Activated CD8-positive, alpha-beta T cell treated with anti-CD3 and anti-CD28 coated beads for 36 hours (primary cell): ENCODE measurements at regions not wholly inside any gene's neighbourhood (a gene's known extent, or its start where the extent isn't known, plus 50 kb on each side); places are given as distances from the start of the nearest gene placed in this dataset.

Experiments used
- ATAC-seq: fragments of 200-7000 bp; cut with Tn5 transposase; one replicate; pipeline ENCODE4 v1.10.0; 2021; ENCODE audit warnings: mild to moderate bottlenecking, moderate library complexity
- CTCF ChIA-PET: fragments of 350-600 bp; sonication (Branson Sonifier 250); formaldehyde crosslinking; loops from one replicate; lab custom pipeline; 2021; ENCODE audit warnings: antibody characterized with exemption; lab: Charles Lee
- POLR2A ChIA-PET: fragments of 350-600 bp; sonication (Branson Sonifier 250); formaldehyde crosslinking; loops from one replicate; lab custom pipeline; 2021; ENCODE audit warnings: antibody characterized with exemption; lab: Charles Lee
- DNase-seq: peaks from one replicate; pipeline ENCODE4 v3.0.0-alpha.2; 2020
- H3K27ac Mint-ChIP-seq: one replicate; pipeline ENCODE4 v1.8.0; 2021; ENCODE audit warnings: mild to moderate bottlenecking, mixed read lengths
- H3K27me3 Mint-ChIP-seq: one replicate; pipeline ENCODE4 v1.8.0; 2021; ENCODE audit warnings: mixed read lengths
- H3K36me3 Mint-ChIP-seq: one replicate; pipeline ENCODE4 v1.8.0; 2021; ENCODE audit warnings: low read depth, mixed read lengths
- H3K4me1 Mint-ChIP-seq: one replicate; pipeline ENCODE4 v1.8.0; 2021; ENCODE audit warnings: low read depth, mixed read lengths
- H3K4me3 Mint-ChIP-seq: one replicate; pipeline ENCODE4 v1.8.0; 2021; ENCODE audit warnings: mild to moderate bottlenecking, moderate library complexity, mixed read lengths
- H3K9me3 Mint-ChIP-seq: one replicate; pipeline ENCODE4 v1.8.0; 2021; ENCODE audit warnings: mixed read lengths
- intact Hi-C: fragments of 100-400 bp; cut with micrococcal nuclease; formaldehyde crosslinking; loops from one replicate; pipeline ENCODE4 v1.10.0; 2022
- TF ChIP-seq, protein P1 (sequence below): fragments of 200-600 bp; IDR thresholded peaks from one replicate; pipeline ENCODE4 v1.8.0; 2022; ENCODE audit warnings: antibody characterized with exemption, mild to moderate bottlenecking

DNA sequence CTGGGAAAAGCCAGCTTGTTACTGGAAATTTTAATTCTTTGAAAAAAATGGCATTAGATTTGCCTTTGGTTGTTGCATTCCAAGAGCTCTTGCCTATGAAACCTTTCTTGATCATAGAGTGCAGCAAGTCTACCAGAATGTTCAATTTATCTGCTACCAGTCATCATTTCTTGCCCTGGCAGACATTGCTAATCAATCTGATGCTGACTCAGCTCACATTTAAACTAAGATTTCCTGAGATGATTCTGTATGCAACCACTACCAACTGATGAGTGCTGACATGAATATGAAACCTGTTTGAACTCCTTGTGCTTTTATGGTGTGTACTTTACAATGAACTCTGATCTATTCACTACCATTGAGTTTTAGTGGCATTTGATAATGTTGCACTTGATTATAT lies 166.5 kb upstream of the SALL1 start:
- no peak overlapping the region for H3K4me3 Mint-ChIP-seq
- intact Hi-C loops, result no loop called here
- no peak overlapping the region for H3K27ac Mint-ChIP-seq
- TF ChIP-seq, protein P1, sequence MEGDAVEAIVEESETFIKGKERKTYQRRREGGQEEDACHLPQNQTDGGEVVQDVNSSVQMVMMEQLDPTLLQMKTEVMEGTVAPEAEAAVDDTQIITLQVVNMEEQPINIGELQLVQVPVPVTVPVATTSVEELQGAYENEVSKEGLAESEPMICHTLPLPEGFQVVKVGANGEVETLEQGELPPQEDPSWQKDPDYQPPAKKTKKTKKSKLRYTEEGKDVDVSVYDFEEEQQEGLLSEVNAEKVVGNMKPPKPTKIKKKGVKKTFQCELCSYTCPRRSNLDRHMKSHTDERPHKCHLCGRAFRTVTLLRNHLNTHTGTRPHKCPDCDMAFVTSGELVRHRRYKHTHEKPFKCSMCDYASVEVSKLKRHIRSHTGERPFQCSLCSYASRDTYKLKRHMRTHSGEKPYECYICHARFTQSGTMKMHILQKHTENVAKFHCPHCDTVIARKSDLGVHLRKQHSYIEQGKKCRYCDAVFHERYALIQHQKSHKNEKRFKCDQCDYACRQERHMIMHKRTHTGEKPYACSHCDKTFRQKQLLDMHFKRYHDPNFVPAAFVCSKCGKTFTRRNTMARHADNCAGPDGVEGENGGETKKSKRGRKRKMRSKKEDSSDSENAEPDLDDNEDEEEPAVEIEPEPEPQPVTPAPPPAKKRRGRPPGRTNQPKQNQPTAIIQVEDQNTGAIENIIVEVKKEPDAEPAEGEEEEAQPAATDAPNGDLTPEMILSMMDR, result no peak
- ATAC-seq (no peak), DNase-seq (no peak)
- ChIA-PET CTCF (no interaction called here), POLR2A (no interaction called here)
- no peaks in the 10 kb centered on the region for H3K27me3 Mint-ChIP-seq
- H3K9me3 Mint-ChIP-seq, result no peaks in the 10 kb centered on the region
- H3K4me1 Mint-ChIP-seq, result no peaks in the 10 kb centered on the region
- no peaks in the 10 kb centered on the region for H3K36me3 Mint-ChIP-seq

DNA sequence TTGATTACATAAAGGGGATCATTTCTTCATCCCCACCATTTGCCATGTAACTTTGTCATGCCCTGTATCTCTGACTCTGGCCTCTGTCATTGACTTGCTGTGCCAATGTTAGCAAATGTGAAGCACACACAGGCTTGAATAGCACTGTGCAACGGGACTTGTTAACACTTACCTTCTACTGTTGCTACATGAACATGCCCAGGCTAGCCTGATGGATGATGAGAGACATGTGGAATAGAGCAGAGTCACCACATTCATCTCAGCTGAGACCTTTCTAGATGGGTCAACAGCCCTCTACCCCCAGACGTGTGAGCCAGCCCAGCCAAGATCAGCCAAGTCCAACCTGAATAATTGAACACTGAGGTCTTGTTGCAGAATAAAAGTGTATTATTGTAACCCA lies 162.1 kb upstream of the SALL1 start:
- Mint-ChIP-seq H3K27ac (no peak overlapping the region), H3K4me1 (no peaks in the 10 kb centered on the region)
- CTCF ChIA-PET, result no interaction called here

DNA sequence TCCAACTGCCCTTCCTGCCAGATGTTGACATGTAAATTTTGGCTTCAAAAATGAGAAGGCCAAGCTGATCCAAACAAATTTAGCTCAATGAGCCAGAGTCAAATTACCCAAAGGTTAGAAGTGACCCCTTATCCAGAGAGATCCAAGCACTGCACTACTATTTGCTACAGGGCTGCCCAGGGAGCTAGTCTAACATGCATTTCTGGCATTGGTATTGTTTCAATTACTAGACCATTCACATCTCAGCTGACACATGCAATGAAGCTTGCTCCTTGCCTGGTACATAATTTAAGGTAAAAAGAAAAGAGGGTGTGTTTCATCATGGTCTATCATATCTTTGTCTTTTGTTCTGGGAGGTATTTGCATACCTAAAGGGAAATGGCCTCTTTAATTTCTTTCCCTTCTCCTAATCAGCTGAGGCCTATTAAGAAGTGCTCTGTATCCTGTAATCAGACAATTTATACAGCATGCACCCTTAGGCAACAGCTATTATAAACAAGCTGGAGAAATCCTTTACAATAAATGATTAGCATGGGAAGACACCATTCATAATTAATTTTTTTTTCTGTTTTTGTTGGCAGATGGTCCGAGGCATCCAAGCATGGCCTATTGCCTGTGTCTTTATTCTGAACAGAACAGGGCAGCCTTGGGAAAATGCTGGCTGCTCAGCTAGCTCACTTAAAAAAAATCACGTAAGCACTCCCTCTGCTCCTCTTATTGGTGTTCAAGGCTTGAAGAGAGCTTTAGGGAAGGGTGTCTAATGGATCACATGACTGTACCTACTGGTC lies 161.5 kb upstream of the SALL1 start:
- DNase-seq, result no peak
- Mint-ChIP-seq H3K4me3 (no peak overlapping the region), H3K4me1 (no peaks in the 10 kb centered on the region), H3K9me3 (peaks cover 3% of the 10 kb centered on the region), H3K36me3 (no peaks in the 10 kb centered on the region), H3K27me3 (no peaks in the 10 kb centered on the region), H3K27ac (no peak overlapping the region)
- TF ChIP-seq, protein P1, result no peak
- ATAC-seq, result no peak
- POLR2A ChIA-PET, result no interaction called here
- intact Hi-C loops, result no loop called here
- CTCF ChIA-PET, result no interaction called here

More for the DNA sequence above, 162.1 kb upstream of the SALL1 start:
- Mint-ChIP-seq H3K36me3 (no peaks in the 10 kb centered on the region), H3K9me3 (peaks cover 3% of the 10 kb centered on the region), H3K4me3 (no peak overlapping the region), H3K27me3 (no peaks in the 10 kb centered on the region)
- intact Hi-C loops, result no loop called here
- TF ChIP-seq, protein P1, result no peak
- DNase-seq (no peak), ATAC-seq (no peak)
- POLR2A ChIA-PET, result no interaction called here

DNA sequence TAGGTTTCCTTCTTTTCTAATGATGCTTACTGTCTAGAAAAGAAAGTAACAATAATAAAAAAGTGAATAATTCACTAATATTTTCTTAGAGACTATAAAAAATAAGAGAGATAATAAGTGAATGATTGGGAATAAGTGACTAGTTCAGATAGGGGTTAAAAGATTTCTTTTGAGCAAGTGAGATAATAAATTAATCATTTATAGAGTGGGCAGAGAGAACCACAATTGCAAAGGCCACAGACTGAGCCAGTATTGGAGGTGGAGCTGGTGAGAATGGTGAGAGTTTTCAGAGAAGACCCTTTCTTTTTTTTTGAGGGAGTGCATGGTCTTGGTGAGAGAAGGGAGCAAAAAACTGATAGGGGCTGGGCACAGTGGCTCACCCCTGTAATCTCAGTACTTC lies 159.1 kb upstream of the SALL1 start:
- TF ChIP-seq, protein P1, result no peak
- H3K36me3 Mint-ChIP-seq, result no peaks in the 10 kb centered on the region
- ChIA-PET POLR2A (no interaction called here), CTCF (no interaction called here)
- no peak for DNase-seq
- ATAC-seq, result no peak
- no peaks in the 10 kb centered on the region for H3K27me3 Mint-ChIP-seq
- H3K27ac Mint-ChIP-seq, result no peak overlapping the region
- intact Hi-C loops, result no loop called here
- H3K9me3 Mint-ChIP-seq, result peaks cover 3% of the 10 kb centered on the region
- no peak overlapping the region for H3K4me3 Mint-ChIP-seq
- H3K4me1 Mint-ChIP-seq, result no peaks in the 10 kb centered on the region

DNA sequence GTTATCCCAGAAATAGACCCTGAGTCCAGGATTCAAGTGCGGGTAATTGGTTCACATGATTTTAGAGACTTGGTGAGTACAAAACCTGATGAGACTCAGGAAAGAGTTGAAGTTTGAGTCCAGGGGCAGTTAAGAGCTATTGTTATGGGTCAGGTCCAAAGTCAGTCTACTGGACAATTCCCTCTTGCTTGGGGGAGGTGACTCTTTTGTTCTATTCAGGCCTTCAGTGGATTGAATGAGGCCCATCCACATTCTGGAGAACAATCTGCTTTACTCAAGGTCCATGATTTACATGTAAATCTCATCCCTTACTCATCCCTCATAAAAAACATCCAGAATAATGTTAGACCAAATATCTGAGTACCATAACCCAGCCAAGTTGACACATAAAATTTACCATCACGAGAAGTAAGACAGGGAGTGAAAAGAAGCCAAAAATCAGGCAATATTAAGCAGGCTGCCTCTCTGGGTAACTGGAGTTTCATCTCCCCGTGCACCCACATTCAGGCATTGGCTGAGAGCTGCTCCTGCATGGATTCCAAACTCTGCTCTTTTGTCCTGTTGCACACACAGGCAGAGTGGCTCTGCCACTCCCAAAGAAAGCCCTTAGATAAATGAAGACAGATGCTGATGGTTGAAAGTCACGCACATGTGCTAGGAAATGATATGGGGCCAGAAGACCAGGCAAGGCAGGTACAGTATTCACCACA lies 156.0 kb upstream of the SALL1 start:
- ChIA-PET CTCF (no interaction called here), POLR2A (no interaction called here)
- H3K4me3 Mint-ChIP-seq, result no peak overlapping the region
- ATAC-seq (no peak), DNase-seq (no peak)
- TF ChIP-seq, protein P1, result no peak
- no peaks in the 10 kb centered on the region for H3K36me3 Mint-ChIP-seq
- H3K27ac Mint-ChIP-seq, result no peak overlapping the region
- no peaks in the 10 kb centered on the region for H3K4me1 Mint-ChIP-seq
- no peaks in the 10 kb centered on the region for H3K27me3 Mint-ChIP-seq
- peaks cover 3% of the 10 kb centered on the region for H3K9me3 Mint-ChIP-seq
- intact Hi-C loops, result no loop called here
